CD4-positive, CD25-positive, alpha-beta regulatory T cell (primary cell): ENCODE measurements at regions not wholly inside any gene's neighbourhood (a gene's known extent, or its start where the extent isn't known, plus 50 kb on each side); places are given as distances from the start of the nearest gene placed in this dataset.

Source experiments
- ATAC-seq, 2 donors: fragments of 150-1000 bp; cut with Tn5 transposase; one replicate each; pipeline ENCODE4 v1.10.0; 2021; ENCODE audit warnings: low read depth in 2 of 2, moderate number of reproducible peaks in 2 of 2, moderate library complexity in 1 of 2
- DNase-seq, 3 donors: peaks; one replicate each; pipeline versions ENCODE4 v3.0.0 to v3.0.0-alpha.2; 2012 to 2022; ENCODE audit warnings: mixed read lengths in 1 of 3
- H3K27ac ChIP-seq: one replicate; pipeline ENCODE4 v1.7.0; 2013; ENCODE audit warnings: mild to moderate bottlenecking, low read length; ENCODE audit not compliant: insufficient read depth, poor library complexity, severe bottlenecking
- H3K27me3 ChIP-seq: one replicate; pipeline ENCODE4 v1.7.0; 2013; ENCODE audit warnings: low read length; ENCODE audit not compliant: control insufficient read depth, insufficient read depth
- H3K36me3 ChIP-seq: one replicate; pipeline ENCODE4 v1.7.0; 2013; ENCODE audit warnings: mild to moderate bottlenecking, low read length, moderate library complexity; ENCODE audit not compliant: control insufficient read depth, insufficient read depth
- H3K4me1 ChIP-seq: 2 replicates; pipeline ENCODE4 v1.7.0; 2013; ENCODE audit warnings: mild to moderate bottlenecking, low read length; ENCODE audit not compliant: insufficient read depth, control insufficient read depth, poor library complexity, severe bottlenecking
- H3K4me3 ChIP-seq: one replicate; pipeline ENCODE4 v1.7.0; 2013; ENCODE audit warnings: low read depth, mild to moderate bottlenecking, low read length, moderate library complexity
- H3K9me3 ChIP-seq, 2 experiments: 1 replicate in 1 of 2; 2 replicates in 1 of 2; pipeline ENCODE4 v1.7.0; 2013; ENCODE audit warnings: low read length in 2 of 2, mild to moderate bottlenecking in 1 of 2, moderate library complexity in 1 of 2; ENCODE audit not compliant: control insufficient read depth in 2 of 2
- H3K27ac Mint-ChIP-seq, 3 donors: one replicate each; pipeline ENCODE4 v1.8.0; 2020 to 2022; ENCODE audit warnings: mild to moderate bottlenecking in 3 of 3, mixed read lengths in 3 of 3, moderate library complexity in 2 of 3
- H3K27me3 Mint-ChIP-seq: one replicate; pipeline ENCODE4 v1.8.0; 2022; ENCODE audit warnings: mild to moderate bottlenecking, mixed read lengths
- H3K36me3 Mint-ChIP-seq: one replicate; pipeline ENCODE4 v1.8.0; 2020; ENCODE audit warnings: mixed read lengths
- H3K4me1 Mint-ChIP-seq, 4 donors: one replicate each; pipeline ENCODE4 v1.8.0; 2020 to 2022; ENCODE audit warnings: mixed read lengths in 4 of 4, mild to moderate bottlenecking in 1 of 4
- H3K4me3 Mint-ChIP-seq, 4 donors: one replicate each; pipeline ENCODE4 v1.8.0; 2020 to 2022; ENCODE audit warnings: mild to moderate bottlenecking in 4 of 4, mixed read lengths in 4 of 4, moderate library complexity in 3 of 4
- H3K9me3 Mint-ChIP-seq, 7 donors: one replicate each; pipeline ENCODE4 v1.8.0; 2020 to 2022; ENCODE audit warnings: mixed read lengths in 7 of 7, mild to moderate bottlenecking in 3 of 7, moderate library complexity in 2 of 7

DNA sequence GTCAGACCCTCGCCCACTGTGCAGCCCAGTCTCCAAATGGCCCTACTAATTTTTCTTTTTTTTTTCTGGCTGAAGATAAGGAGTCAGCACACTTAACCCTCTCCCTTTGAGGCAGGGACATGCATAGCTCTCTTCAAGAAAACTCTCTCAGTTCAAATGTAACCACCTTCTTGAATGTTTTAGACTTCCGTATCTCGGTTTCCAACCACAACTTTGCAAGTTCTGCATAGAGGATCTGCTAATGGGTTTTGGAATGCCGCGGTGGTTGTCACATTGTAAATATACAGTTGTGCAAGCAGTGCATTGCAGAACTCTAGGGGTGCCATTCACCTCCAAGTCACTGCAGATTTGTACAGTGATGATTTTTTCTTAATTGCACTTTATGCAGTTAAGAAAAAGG, 59.4 kb upstream of the SLC35B3 start:
- no peak for ATAC-seq
- no peaks in the 10 kb centered on the region for H3K4me1 Mint-ChIP-seq
- H3K9me3 ChIP-seq, result no peaks in the 10 kb centered on the region
- H3K27ac Mint-ChIP-seq, result no peak overlapping the region
- H3K4me3 ChIP-seq, result no peak overlapping the region
- H3K4me1 ChIP-seq, result no peaks in the 10 kb centered on the region
- no peaks in the 10 kb centered on the region for H3K36me3 ChIP-seq
- H3K4me3 Mint-ChIP-seq, result no peak overlapping the region
- H3K36me3 Mint-ChIP-seq, result peaks cover 3% of the 10 kb centered on the region
- no peak for DNase-seq
- no peak overlapping the region for H3K27ac ChIP-seq
- no peaks in the 10 kb centered on the region for H3K27me3 Mint-ChIP-seq
- no peaks in the 10 kb centered on the region for H3K27me3 ChIP-seq
- H3K9me3 Mint-ChIP-seq, result peaks cover 0 to 14% (median 0%) of the 10 kb centered on the region in 7 donors

DNA sequence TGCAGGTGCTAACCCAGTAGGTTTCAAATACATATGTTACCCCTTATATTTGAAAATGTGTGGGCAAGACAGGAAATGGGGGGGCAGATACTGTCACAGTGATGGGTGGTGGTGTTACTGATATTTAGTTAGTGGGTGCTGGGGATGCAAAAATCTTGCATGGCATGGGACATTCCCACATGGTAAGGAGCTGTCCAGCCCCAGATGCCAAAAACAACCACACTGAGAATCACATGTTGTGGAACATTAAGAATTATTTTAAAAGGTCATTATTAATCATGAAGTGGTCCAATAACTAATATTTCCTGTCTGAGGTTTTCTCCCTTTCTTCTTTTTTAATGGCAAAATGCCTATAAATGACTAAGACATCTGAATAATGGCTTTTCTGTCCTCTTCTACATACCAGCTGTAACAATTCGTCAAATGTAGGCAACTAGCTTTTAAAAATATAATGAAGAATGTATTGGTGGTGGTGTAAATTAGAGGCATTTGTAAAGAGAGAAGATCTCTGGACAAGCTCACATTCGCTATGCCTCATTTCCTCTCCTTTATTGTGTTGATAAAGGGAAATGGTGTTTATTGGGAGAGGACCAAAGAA, 57.3 kb upstream of the SLC35B3 start:
- no peaks in the 10 kb centered on the region for H3K36me3 ChIP-seq
- Mint-ChIP-seq H3K36me3 (no peaks in the 10 kb centered on the region), H3K4me3 (no peak overlapping the region), H3K9me3 (peaks cover 0 to 6% (median 0%) of the 10 kb centered on the region in 7 donors), H3K4me1 (no peaks in the 10 kb centered on the region), H3K27me3 (no peaks in the 10 kb centered on the region), H3K27ac (no peak overlapping the region)
- no peak for ATAC-seq
- no peaks in the 10 kb centered on the region for H3K9me3 ChIP-seq
- DNase-seq, result no peak
- H3K27me3 ChIP-seq, result no peaks in the 10 kb centered on the region
- no peak overlapping the region for H3K4me3 ChIP-seq
- no peak overlapping the region for H3K27ac ChIP-seq
- H3K4me1 ChIP-seq, result no peaks in the 10 kb centered on the region
